ENCODE measurements at regions not wholly inside any gene's neighbourhood (a gene's known extent, or its start where the extent isn't known, plus 50 kb on each side); places are given as distances from the start of the nearest gene placed in this dataset.

DNA sequence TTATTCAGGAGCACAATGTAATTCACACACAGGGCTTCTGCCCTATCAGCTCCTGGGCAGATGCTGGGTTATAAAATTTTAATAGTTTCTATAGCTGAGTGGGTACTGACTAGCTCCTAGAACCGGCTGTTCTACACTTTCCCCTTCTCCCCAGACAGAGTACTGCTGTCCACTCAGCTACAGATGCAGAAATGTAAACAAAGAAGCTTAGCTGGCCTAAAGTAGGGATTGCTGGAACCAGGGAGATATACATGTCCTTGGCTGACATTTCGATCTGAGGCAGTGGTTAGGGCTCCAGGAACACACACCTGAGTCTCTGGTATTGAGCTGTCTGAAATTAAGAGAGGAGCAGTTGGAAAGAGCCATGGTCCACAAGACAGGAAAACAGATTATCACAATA is 211.5 kb upstream of the USP24 start:
- TF ChIP-seq POLR2A (IDR thresholded peaks at IDR 0.05) = no peak
- TF ChIP-seq CTCF (IDR thresholded peaks at IDR 0.05) = no peak

Measured in lower leg skin (tissue), 3 donors.